ENCODE measurements at regions not wholly inside any gene's neighbourhood (a gene's known extent, or its start where the extent isn't known, plus 50 kb on each side); places are given as distances from the start of the nearest gene placed in this dataset.

GRCh38 chr5:33075731-33076130, 364.6 kb downstream of the NPR3 start:
- no peak overlapping the region for H3K9ac ChIP-seq (ENCODE audit: low read depth in 1 of 2, low read length in 2 of 2)
- 67% methylated on average over 2 of the region's 2 CpGs for WGBS
- H3K4me1 ChIP-seq (ENCODE audit: control insufficient read depth in 4 of 4, insufficient read depth in 4 of 4, low read length in 3 of 4): no peaks in the 10 kb centered on the region
- no peaks in the 10 kb centered on the region for H3K9me3 ChIP-seq (ENCODE audit: control insufficient read depth in 4 of 4, low read length in 3 of 4)
- H3K4me3 ChIP-seq (ENCODE audit: low read depth in 1 of 3, low read length in 3 of 3): no peak overlapping the region
- H3K27ac ChIP-seq (ENCODE audit: low read depth in 1 of 2, low read length in 2 of 2): no peak overlapping the region
- H3K36me3 ChIP-seq (ENCODE audit: control insufficient read depth in 4 of 4, insufficient read depth in 3 of 4, low read depth in 1 of 4, low read length in 3 of 4): no peaks in the 10 kb centered on the region
- H3K27me3 ChIP-seq (ENCODE audit: control insufficient read depth in 4 of 4, insufficient read depth in 4 of 4, low read length in 3 of 4): no peaks in the 10 kb centered on the region
- TF ChIP-seq YY1 (IDR thresholded peaks at IDR 0.05) (no peak), SP1 (IDR thresholded peaks at IDR 0.05) (no peak), GABPA (IDR thresholded peaks at IDR 0.05 in 1 of 2, conservative IDR thresholded peaks at IDR 0.05 in 1 of 2) (no peak), FOXA1 (IDR thresholded peaks at IDR 0.05) (no peak), CTCF (IDR thresholded peaks at IDR 0.05; ENCODE audit: low read depth, low read length, missing input control) (no peak), ZBTB33 (IDR thresholded peaks at IDR 0.05) (no peak), RAD21 (IDR thresholded peaks at IDR 0.05) (no peak), EGR1 (IDR thresholded peaks at IDR 0.05; ENCODE audit: low read depth in 2 of 2) (no peak), NR2F2 (IDR thresholded peaks at IDR 0.05) (no peak), JUND (IDR thresholded peaks at IDR 0.05) (no peak), MAX (IDR thresholded peaks at IDR 0.05) (no peak)
- TF ChIP-seq, protein P1, sequence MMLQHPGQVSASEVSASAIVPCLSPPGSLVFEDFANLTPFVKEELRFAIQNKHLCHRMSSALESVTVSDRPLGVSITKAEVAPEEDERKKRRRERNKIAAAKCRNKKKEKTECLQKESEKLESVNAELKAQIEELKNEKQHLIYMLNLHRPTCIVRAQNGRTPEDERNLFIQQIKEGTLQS (IDR thresholded peaks at IDR 0.05): no peak
- TF ChIP-seq, protein P2, sequence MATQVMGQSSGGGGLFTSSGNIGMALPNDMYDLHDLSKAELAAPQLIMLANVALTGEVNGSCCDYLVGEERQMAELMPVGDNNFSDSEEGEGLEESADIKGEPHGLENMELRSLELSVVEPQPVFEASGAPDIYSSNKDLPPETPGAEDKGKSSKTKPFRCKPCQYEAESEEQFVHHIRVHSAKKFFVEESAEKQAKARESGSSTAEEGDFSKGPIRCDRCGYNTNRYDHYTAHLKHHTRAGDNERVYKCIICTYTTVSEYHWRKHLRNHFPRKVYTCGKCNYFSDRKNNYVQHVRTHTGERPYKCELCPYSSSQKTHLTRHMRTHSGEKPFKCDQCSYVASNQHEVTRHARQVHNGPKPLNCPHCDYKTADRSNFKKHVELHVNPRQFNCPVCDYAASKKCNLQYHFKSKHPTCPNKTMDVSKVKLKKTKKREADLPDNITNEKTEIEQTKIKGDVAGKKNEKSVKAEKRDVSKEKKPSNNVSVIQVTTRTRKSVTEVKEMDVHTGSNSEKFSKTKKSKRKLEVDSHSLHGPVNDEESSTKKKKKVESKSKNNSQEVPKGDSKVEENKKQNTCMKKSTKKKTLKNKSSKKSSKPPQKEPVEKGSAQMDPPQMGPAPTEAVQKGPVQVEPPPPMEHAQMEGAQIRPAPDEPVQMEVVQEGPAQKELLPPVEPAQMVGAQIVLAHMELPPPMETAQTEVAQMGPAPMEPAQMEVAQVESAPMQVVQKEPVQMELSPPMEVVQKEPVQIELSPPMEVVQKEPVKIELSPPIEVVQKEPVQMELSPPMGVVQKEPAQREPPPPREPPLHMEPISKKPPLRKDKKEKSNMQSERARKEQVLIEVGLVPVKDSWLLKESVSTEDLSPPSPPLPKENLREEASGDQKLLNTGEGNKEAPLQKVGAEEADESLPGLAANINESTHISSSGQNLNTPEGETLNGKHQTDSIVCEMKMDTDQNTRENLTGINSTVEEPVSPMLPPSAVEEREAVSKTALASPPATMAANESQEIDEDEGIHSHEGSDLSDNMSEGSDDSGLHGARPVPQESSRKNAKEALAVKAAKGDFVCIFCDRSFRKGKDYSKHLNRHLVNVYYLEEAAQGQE (IDR thresholded peaks at IDR 0.05): no peak
- DNase-seq (ENCODE audit: low spot score): no peak

GRCh38 chr5:33079548-33079947, 361.2 kb upstream of the TARS1 start:
- no peak for DNase-seq (ENCODE audit: low spot score)
- H3K4me3 ChIP-seq (ENCODE audit: low read depth in 1 of 3, low read length in 3 of 3): no peak overlapping the region
- no peaks in the 10 kb centered on the region for H3K9me3 ChIP-seq (ENCODE audit: control insufficient read depth in 4 of 4, low read length in 3 of 4)
- H3K36me3 ChIP-seq (ENCODE audit: control insufficient read depth in 4 of 4, insufficient read depth in 3 of 4, low read depth in 1 of 4, low read length in 3 of 4): no peaks in the 10 kb centered on the region
- H3K27me3 ChIP-seq (ENCODE audit: control insufficient read depth in 4 of 4, insufficient read depth in 4 of 4, low read length in 3 of 4): no peaks in the 10 kb centered on the region
- H3K9ac ChIP-seq (ENCODE audit: low read depth in 1 of 2, low read length in 2 of 2): no peak overlapping the region
- H3K4me1 ChIP-seq (ENCODE audit: control insufficient read depth in 4 of 4, insufficient read depth in 4 of 4, low read length in 3 of 4): no peaks in the 10 kb centered on the region
- no peak overlapping the region for H3K27ac ChIP-seq (ENCODE audit: low read depth in 1 of 2, low read length in 2 of 2)
- TF ChIP-seq EGR1 (IDR thresholded peaks at IDR 0.05; ENCODE audit: low read depth in 2 of 2) (no peak), TAF1 (conservative IDR thresholded peaks at IDR 0.05) (no peak), RXRA (IDR thresholded peaks at IDR 0.05) (peak in 1 of 2 donors; percentile 33), FOXA1 (IDR thresholded peaks at IDR 0.05) (no peak), YY1 (IDR thresholded peaks at IDR 0.05) (no peak), CTCF (IDR thresholded peaks at IDR 0.05; ENCODE audit: low read depth, low read length, missing input control) (no peak), NR2F2 (IDR thresholded peaks at IDR 0.05) (peak; percentile 99), SP1 (IDR thresholded peaks at IDR 0.05) (no peak), GABPA (IDR thresholded peaks at IDR 0.05 in 1 of 2, conservative IDR thresholded peaks at IDR 0.05 in 1 of 2) (no peak), JUND (IDR thresholded peaks at IDR 0.05) (no peak), FOXA2 (IDR thresholded peaks at IDR 0.05) (no peak), HNF4A (conservative IDR thresholded peaks at IDR 0.05) (no peak), HNF4G (IDR thresholded peaks at IDR 0.05) (no peak), RAD21 (IDR thresholded peaks at IDR 0.05) (no peak)
- TF ChIP-seq, protein P2 (IDR thresholded peaks at IDR 0.05): no peak
